ENCODE measurements at regions not wholly inside any gene's neighbourhood (a gene's known extent, or its start where the extent isn't known, plus 50 kb on each side); places are given as distances from the start of the nearest gene placed in this dataset.

DNA sequence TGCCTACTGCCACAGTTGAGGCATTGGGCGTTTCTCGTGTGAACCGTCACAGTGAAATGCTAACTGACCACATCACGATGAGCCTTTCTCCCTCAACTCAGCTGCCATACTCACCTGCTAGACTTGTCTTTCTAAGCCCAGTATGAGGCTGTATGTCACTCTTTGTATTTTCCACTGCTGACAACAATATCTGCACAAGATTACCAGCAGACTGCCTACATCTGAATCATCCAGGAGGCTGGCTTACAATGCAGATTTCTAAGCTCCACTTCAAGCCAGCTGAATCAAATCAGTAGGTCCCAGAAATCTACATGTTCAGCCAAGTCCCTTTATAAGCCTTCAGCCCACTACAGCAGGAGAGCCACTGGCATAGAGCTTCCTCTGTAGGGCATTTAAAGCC, 355.0 kb upstream of the DUSP10 start:
- no peaks in the 10 kb centered on the region for H3K27me3 Mint-ChIP-seq (ENCODE audit: unreplicated experiment)
- no peaks in the 10 kb centered on the region for H3K36me3 Mint-ChIP-seq (ENCODE audit: unreplicated experiment)
- no peak overlapping the region for H3K27ac Mint-ChIP-seq (ENCODE audit: unreplicated experiment)
- peaks cover 2% of the 10 kb centered on the region for H3K9me3 Mint-ChIP-seq (ENCODE audit: unreplicated experiment)
- no peaks in the 10 kb centered on the region for H3K4me1 Mint-ChIP-seq (ENCODE audit: low read depth, unreplicated experiment)
- no peak for DNase-seq
- TF ChIP-seq, protein P1, sequence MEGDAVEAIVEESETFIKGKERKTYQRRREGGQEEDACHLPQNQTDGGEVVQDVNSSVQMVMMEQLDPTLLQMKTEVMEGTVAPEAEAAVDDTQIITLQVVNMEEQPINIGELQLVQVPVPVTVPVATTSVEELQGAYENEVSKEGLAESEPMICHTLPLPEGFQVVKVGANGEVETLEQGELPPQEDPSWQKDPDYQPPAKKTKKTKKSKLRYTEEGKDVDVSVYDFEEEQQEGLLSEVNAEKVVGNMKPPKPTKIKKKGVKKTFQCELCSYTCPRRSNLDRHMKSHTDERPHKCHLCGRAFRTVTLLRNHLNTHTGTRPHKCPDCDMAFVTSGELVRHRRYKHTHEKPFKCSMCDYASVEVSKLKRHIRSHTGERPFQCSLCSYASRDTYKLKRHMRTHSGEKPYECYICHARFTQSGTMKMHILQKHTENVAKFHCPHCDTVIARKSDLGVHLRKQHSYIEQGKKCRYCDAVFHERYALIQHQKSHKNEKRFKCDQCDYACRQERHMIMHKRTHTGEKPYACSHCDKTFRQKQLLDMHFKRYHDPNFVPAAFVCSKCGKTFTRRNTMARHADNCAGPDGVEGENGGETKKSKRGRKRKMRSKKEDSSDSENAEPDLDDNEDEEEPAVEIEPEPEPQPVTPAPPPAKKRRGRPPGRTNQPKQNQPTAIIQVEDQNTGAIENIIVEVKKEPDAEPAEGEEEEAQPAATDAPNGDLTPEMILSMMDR (IDR thresholded peaks at IDR 0.05; ENCODE audit: partially characterized antibody, unreplicated experiment): no peak
- no peak overlapping the region for H3K4me3 Mint-ChIP-seq (ENCODE audit: unreplicated experiment)

DNA sequence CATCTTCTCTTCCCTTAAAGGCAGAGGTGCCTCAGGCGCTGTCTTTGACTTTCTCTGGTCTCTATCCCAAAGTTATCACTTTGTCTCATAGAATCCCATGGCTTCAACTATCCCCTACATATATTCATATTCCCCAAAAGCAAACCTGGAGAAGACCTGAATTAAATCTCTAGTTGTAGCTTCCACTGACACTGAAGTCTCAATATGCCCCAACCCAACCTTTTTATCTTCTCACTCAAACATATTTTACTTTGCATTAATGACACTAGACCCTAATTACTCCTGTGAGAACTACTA, 354.5 kb upstream of the DUSP10 start:
- Mint-ChIP-seq H3K27ac (ENCODE audit: unreplicated experiment) (no peak overlapping the region), H3K4me3 (ENCODE audit: unreplicated experiment) (no peak overlapping the region), H3K36me3 (ENCODE audit: unreplicated experiment) (no peaks in the 10 kb centered on the region), H3K27me3 (ENCODE audit: unreplicated experiment) (no peaks in the 10 kb centered on the region), H3K9me3 (ENCODE audit: unreplicated experiment) (peaks cover 2% of the 10 kb centered on the region), H3K4me1 (ENCODE audit: low read depth, unreplicated experiment) (no peaks in the 10 kb centered on the region)
- no peak for DNase-seq
- TF ChIP-seq, protein P1 (IDR thresholded peaks at IDR 0.05; ENCODE audit: partially characterized antibody, unreplicated experiment): peak; percentile 25

DNA sequence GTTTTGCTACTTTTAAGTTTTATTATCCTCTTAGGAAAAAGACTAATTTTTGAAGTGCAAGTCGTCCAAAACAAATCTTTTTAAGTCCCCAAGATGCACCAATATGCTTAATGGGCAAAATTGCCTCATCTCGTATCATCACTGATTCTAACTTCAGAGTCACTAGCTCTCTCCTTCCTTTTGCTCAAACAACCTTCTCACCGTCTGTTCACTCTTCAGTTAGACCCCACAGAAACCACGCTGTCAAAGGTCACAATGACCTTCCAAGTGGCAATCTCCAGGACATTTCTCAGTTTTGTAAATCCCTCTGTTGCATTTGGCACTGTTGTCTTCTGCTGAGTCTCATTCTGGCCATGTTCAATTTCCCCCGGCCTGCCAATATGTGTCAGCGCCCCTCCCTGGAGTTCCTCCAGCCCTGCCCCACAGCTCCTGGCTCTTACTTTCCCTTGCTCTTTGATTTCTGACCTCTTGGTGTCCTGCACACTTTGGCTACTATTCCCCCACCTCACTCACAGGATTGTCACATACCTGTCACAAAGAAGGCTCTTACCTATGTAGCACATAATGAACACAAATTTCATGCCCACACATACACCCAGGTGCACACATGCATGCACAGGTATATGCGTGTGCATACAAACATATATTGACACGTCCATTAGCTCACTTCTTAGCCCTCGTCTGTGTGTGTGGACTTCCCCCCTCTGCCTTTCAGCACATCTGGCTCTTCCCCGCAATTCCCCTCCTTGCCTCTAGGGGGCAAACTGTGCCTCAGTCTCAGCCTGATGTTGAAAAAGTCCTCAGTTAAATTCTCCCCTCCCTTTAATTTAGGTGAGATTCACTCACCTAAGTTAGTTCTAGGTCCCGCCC, 354.0 kb upstream of the DUSP10 start:
- TF ChIP-seq, protein P1 (IDR thresholded peaks at IDR 0.05; ENCODE audit: partially characterized antibody, unreplicated experiment): peak; percentile 83
- H3K27ac Mint-ChIP-seq (ENCODE audit: unreplicated experiment): no peak overlapping the region
- peak; percentile 59 for DNase-seq
- no peak overlapping the region for H3K4me3 Mint-ChIP-seq (ENCODE audit: unreplicated experiment)
- no peaks in the 10 kb centered on the region for H3K4me1 Mint-ChIP-seq (ENCODE audit: low read depth, unreplicated experiment)
- H3K36me3 Mint-ChIP-seq (ENCODE audit: unreplicated experiment): no peaks in the 10 kb centered on the region
- H3K9me3 Mint-ChIP-seq (ENCODE audit: unreplicated experiment): no peaks in the 10 kb centered on the region
- no peaks in the 10 kb centered on the region for H3K27me3 Mint-ChIP-seq (ENCODE audit: unreplicated experiment)

DNA sequence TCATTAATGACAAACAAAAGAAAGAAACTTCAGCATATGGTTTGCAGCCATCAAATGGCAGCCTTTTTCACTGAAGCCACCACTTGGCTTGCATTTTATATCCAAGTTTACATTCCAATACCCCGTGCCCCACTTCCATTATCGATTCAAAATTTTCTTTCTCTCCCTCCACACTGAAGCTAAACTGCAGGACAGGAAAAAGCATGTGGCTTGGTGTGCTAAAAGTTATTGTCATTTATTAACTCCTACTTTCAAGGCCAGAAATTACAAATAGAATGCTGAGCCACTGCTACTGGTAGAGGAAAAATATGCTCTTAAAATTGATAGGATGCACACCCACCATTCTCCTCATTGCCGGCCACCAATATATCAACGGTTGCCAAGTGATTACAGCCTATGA, 351.6 kb upstream of the DUSP10 start:
- TF ChIP-seq, protein P1 (IDR thresholded peaks at IDR 0.05; ENCODE audit: partially characterized antibody, unreplicated experiment): no peak

DNA sequence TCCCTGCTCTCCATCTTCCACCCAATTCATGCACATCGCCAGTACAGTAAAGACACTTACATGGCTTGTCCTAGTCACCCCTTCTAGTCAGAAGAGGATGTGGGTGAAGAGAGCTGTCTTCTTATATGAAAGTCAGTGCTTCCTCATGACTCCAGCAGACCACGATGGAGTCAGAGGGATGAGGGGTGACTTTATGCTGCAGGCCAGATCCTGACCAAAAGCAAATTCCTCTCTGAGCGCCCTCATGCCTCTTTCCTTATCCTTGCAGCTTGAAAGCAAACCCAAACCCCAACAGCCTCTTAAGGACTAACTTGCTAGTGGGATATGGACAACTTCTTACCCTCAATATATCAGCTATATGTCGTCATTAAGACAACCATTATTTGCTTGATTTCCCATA, 348.2 kb upstream of the DUSP10 start:
- Mint-ChIP-seq H3K9me3 (ENCODE audit: unreplicated experiment) (no peaks in the 10 kb centered on the region), H3K4me3 (ENCODE audit: unreplicated experiment) (no peak overlapping the region), H3K27ac (ENCODE audit: unreplicated experiment) (no peak overlapping the region), H3K36me3 (ENCODE audit: unreplicated experiment) (no peaks in the 10 kb centered on the region), H3K27me3 (ENCODE audit: unreplicated experiment) (no peaks in the 10 kb centered on the region), H3K4me1 (ENCODE audit: low read depth, unreplicated experiment) (no peaks in the 10 kb centered on the region)
- DNase-seq: no peak
- TF ChIP-seq, protein P1 (IDR thresholded peaks at IDR 0.05; ENCODE audit: partially characterized antibody, unreplicated experiment): no peak

More for the DNA sequence above, 351.6 kb upstream of the DUSP10 start:
- H3K4me3 Mint-ChIP-seq (ENCODE audit: unreplicated experiment): no peak overlapping the region
- H3K4me1 Mint-ChIP-seq (ENCODE audit: low read depth, unreplicated experiment): no peaks in the 10 kb centered on the region
- H3K27me3 Mint-ChIP-seq (ENCODE audit: unreplicated experiment): no peaks in the 10 kb centered on the region
- no peaks in the 10 kb centered on the region for H3K36me3 Mint-ChIP-seq (ENCODE audit: unreplicated experiment)
- H3K9me3 Mint-ChIP-seq (ENCODE audit: unreplicated experiment): no peaks in the 10 kb centered on the region
- no peak for DNase-seq
- no peak overlapping the region for H3K27ac Mint-ChIP-seq (ENCODE audit: unreplicated experiment)
